Neural cell (in vitro differentiated cells): ENCODE measurements at regions not wholly inside any gene's neighbourhood (a gene's known extent, or its start where the extent isn't known, plus 50 kb on each side); places are given as distances from the start of the nearest gene placed in this dataset.

Experiments used
- H2AFZ ChIP-seq: fragments of 200-600, 300-800 bp; sonication (generic), shearing (Covaris generic); 2 replicates; pipeline ENCODE4 v1.6.0; 2014; ENCODE audit warnings: low read depth, mild to moderate bottlenecking, antibody characterized with exemption, low read length, moderate library complexity
- H3F3A ChIP-seq: fragments of 200-600 bp; shearing (Covaris generic); 2 replicates; pipeline ENCODE4 v1.6.1; 2016; ENCODE audit warnings: mild to moderate bottlenecking, moderate library complexity, mixed read lengths, antibody characterized with exemption, low read length; ENCODE audit not compliant: insufficient read depth, poor library complexity, severe bottlenecking
- H3K27ac ChIP-seq: fragments of 200-600, 300-800 bp; sonication (generic), shearing (Covaris generic); 2 replicates; pipeline ENCODE4 v1.5.1; 2014; ENCODE audit warnings: mild to moderate bottlenecking, low read length, moderate library complexity
- H3K27me3 ChIP-seq: fragments of 300-800, 200-600 bp; sonication (generic), shearing (Covaris generic); 2 replicates; pipeline ENCODE4 v1.6.0; 2014; ENCODE audit warnings: mild to moderate bottlenecking, low read depth, low read length, moderate library complexity; ENCODE audit not compliant: insufficient read depth
- H3K36me3 ChIP-seq: fragments of 300-800, 200-600 bp; sonication (generic), shearing (Covaris generic); 2 replicates; pipeline ENCODE4 v1.5.1; 2014; ENCODE audit warnings: mild to moderate bottlenecking, antibody characterized with exemption, low read length, moderate library complexity; ENCODE audit not compliant: insufficient read depth
- H3K4me2 ChIP-seq: fragments of 300-800, 200-600 bp; sonication (generic), shearing (Covaris generic); 2 replicates; pipeline ENCODE4 v1.6.0; 2014; ENCODE audit warnings: mild to moderate bottlenecking, low read length
- H3K4me3 ChIP-seq: fragments of 300-800, 200-600 bp; sonication (generic), shearing (Covaris generic); 2 replicates; pipeline ENCODE4 v1.5.1; 2014; ENCODE audit warnings: mild to moderate bottlenecking, low read length, moderate library complexity
- H3K79me2 ChIP-seq: fragments of 200-600 bp; shearing (Covaris generic); replicated peaks from 2 replicates; pipeline ENCODE4 v1.6.0; 2014; ENCODE audit warnings: mild to moderate bottlenecking, low read length, moderate library complexity; ENCODE audit not compliant: insufficient read depth
- H3K9ac ChIP-seq: fragments of 300-800, 200-600 bp; sonication (generic), shearing (Covaris generic); 2 replicates; pipeline ENCODE4 v1.6.1; 2016; ENCODE audit warnings: mild to moderate bottlenecking, low read length, mixed read lengths
- H3K9me2 ChIP-seq: fragments of 200-600 bp; shearing (Covaris generic); 2 replicates; pipeline ENCODE4 v1.6.1; 2016; ENCODE audit warnings: mild to moderate bottlenecking, low read length, mixed read lengths; ENCODE audit not compliant: insufficient read depth
- H3K9me3 ChIP-seq: fragments of 200-600, 300-800 bp; sonication (generic), shearing (Covaris generic); 2 replicates; pipeline ENCODE4 v1.6.1; 2016; ENCODE audit warnings: mild to moderate bottlenecking, mixed run types, low read length, moderate library complexity, mixed read lengths
- H4K20me1 ChIP-seq: fragments of 200-600 bp; shearing (Covaris generic); 2 replicates; pipeline ENCODE4 v1.6.1; 2016; ENCODE audit warnings: mild to moderate bottlenecking, mixed run types; ENCODE audit not compliant: insufficient read depth
- CTCF ChIP-seq: fragments of 450-650 bp; IDR thresholded peaks from 2 replicates; pipeline ENCODE4 v1.5.1; 2014; ENCODE audit warnings: antibody characterized with exemption, mild to moderate bottlenecking, moderate library complexity; ENCODE audit not compliant: poor library complexity, severe bottlenecking
- EP300 ChIP-seq: fragments of 450-650 bp; conservative IDR thresholded peaks from 2 replicates; pipeline ENCODE4 v1.6.1; 2014; ENCODE audit warnings: antibody characterized with exemption, mild to moderate bottlenecking, moderate library complexity; ENCODE audit not compliant: poor library complexity, severe bottlenecking
- EZH2 ChIP-seq: fragments of 200-600, 300-800 bp; shearing (Covaris generic), sonication (generic); IDR thresholded peaks from 2 replicates; pipeline ENCODE4 v1.6.1; 2014; ENCODE audit warnings: antibody characterized with exemption, low read length, borderline replicate concordance, mild to moderate bottlenecking; ENCODE audit not compliant: insufficient read depth, poor library complexity, severe bottlenecking
- MXI1 ChIP-seq: fragments of 450-650 bp; conservative IDR thresholded peaks from 2 replicates; pipeline ENCODE4 v1.6.1; 2014; ENCODE audit warnings: antibody characterized with exemption, mild to moderate bottlenecking; ENCODE audit not compliant: poor library complexity, severe bottlenecking
- POLR2AphosphoS5 ChIP-seq: IDR thresholded peaks from 2 replicates; pipeline ENCODE4 v1.6.1; 2012
- RAD21 ChIP-seq: fragments of 450-650 bp; conservative IDR thresholded peaks from 2 replicates; pipeline ENCODE4 v1.6.1; 2014; ENCODE audit warnings: antibody characterized with exemption, mild to moderate bottlenecking, moderate library complexity
- REST ChIP-seq: IDR thresholded peaks from 2 replicates; pipeline ENCODE4 v1.6.1; 2012; ENCODE audit warnings: borderline replicate concordance
- SMC3 ChIP-seq: fragments of 450-650 bp; conservative IDR thresholded peaks from 2 replicates; pipeline ENCODE4 v1.6.1; 2014; ENCODE audit warnings: antibody characterized with exemption, mild to moderate bottlenecking, moderate library complexity; ENCODE audit not compliant: poor library complexity
- TAF1 ChIP-seq: IDR thresholded peaks from 2 replicates; pipeline ENCODE4 v1.6.1; 2012; ENCODE audit warnings: low read depth

- H2AFZ ChIP-seq: no peak overlapping the region
- H3K9me3 ChIP-seq: no peaks in the 10 kb centered on the region
- H4K20me1 ChIP-seq: no peaks in the 10 kb centered on the region
- H3K27me3 ChIP-seq: no peaks in the 10 kb centered on the region
- no peak overlapping the region for H3K9ac ChIP-seq
- no peaks in the 10 kb centered on the region for H3K79me2 ChIP-seq
- no peaks in the 10 kb centered on the region for H3F3A ChIP-seq
- H3K36me3 ChIP-seq: no peaks in the 10 kb centered on the region
- H3K9me2 ChIP-seq: no peaks in the 10 kb centered on the region
- no peak overlapping the region for H3K27ac ChIP-seq
- TF ChIP-seq RAD21 (no peak), CTCF (no peak), POLR2AphosphoS5 (no peak), REST (no peak), EP300 (no peak), TAF1 (no peak), EZH2 (no peak), SMC3 (no peak), MXI1 (no peak)
- H3K4me3 ChIP-seq: no peak overlapping the region
- no peak overlapping the region for H3K4me2 ChIP-seq
Measured at GRCh38 chr11:91047882-91048281, 825.0 kb upstream of the CHORDC1 start.

GRCh38 chr11:91046261-91046660 is 823.4 kb upstream of the CHORDC1 start:
- Histone ChIP-seq H3K36me3 (no peaks in the 10 kb centered on the region), H3K27ac (no peak overlapping the region), H3K9me2 (no peaks in the 10 kb centered on the region), H3K9me3 (no peaks in the 10 kb centered on the region), H3K79me2 (no peaks in the 10 kb centered on the region), H3F3A (no peaks in the 10 kb centered on the region), H4K20me1 (no peaks in the 10 kb centered on the region), H3K9ac (no peak overlapping the region), H3K27me3 (no peaks in the 10 kb centered on the region), H2AFZ (no peak overlapping the region), H3K4me2 (no peak overlapping the region), H3K4me3 (no peak overlapping the region)
- no peak for TF ChIP-seq CTCF
- no peak for TF ChIP-seq SMC3
- TF ChIP-seq RAD21: no peak
- no peak for TF ChIP-seq MXI1
- TF ChIP-seq TAF1: no peak
- no peak for TF ChIP-seq POLR2AphosphoS5
